HG03457 (cell line): ENCODE measurements at regions not wholly inside any gene's neighbourhood (a gene's known extent, or its start where the extent isn't known, plus 50 kb on each side); places are given as distances from the start of the nearest gene placed in this dataset.

Source experiments
- ATAC-seq: cut with Tn5 transposase; IDR thresholded peaks from one replicate; pipeline ENCODE4 v1.9.1; 2021; ENCODE audit warnings: moderate number of reproducible peaks; ENCODE audit not compliant: unreplicated experiment

- ATAC-seq, result no peak
Observed at GRCh38 chr1:209231476-209232156, 351.9 kb upstream of the CAMK1G start.

GRCh38 chr1:209232197-209232596, 351.3 kb upstream of the CAMK1G start:
- no peak for ATAC-seq

GRCh38 chr1:209232759-209233158, 350.8 kb upstream of the CAMK1G start:
- ATAC-seq, result no peak

GRCh38 chr1:209235166-209235565, 348.3 kb upstream of the CAMK1G start:
- no peak for ATAC-seq

- ATAC-seq, result no peak
Observed at GRCh38 chr1:209238356-209238755, 345.2 kb upstream of the CAMK1G start.

- ATAC-seq, result no peak
Observed at GRCh38 chr1:209240351-209240750, 343.2 kb upstream of the CAMK1G start.

GRCh38 chr1:209241487-209241886, 342.0 kb upstream of the CAMK1G start:
- ATAC-seq, result no peak

GRCh38 chr1:209248649-209249279, 334.8 kb upstream of the CAMK1G start:
- ATAC-seq, result peak; percentile 74

- no peak for ATAC-seq
Observed at GRCh38 chr1:209249280-209249670, 334.2 kb upstream of the CAMK1G start.

GRCh38 chr1:209249785-209250440, 333.6 kb upstream of the CAMK1G start:
- ATAC-seq, result no peak

GRCh38 chr1:209250861-209251636, 332.5 kb upstream of the CAMK1G start:
- no peak for ATAC-seq

- ATAC-seq, result no peak
Observed at GRCh38 chr1:209256766-209257350, 326.7 kb upstream of the CAMK1G start.

- ATAC-seq, result no peak
Observed at GRCh38 chr1:209257454-209257853, 326.1 kb upstream of the CAMK1G start.

GRCh38 chr1:209260136-209260535, 323.4 kb upstream of the CAMK1G start:
- ATAC-seq, result no peak

GRCh38 chr1:209262631-209263030, 320.9 kb upstream of the CAMK1G start:
- no peak for ATAC-seq

GRCh38 chr1:209265301-209265700, 318.2 kb upstream of the CAMK1G start:
- ATAC-seq, result no peak

- no peak for ATAC-seq
Observed at GRCh38 chr1:209266590-209267205, 316.8 kb upstream of the CAMK1G start.

- ATAC-seq, result no peak
Observed at GRCh38 chr1:209267968-209268367, 315.5 kb upstream of the CAMK1G start.

- no peak for ATAC-seq
Observed at GRCh38 chr1:209268479-209268878, 315.0 kb upstream of the CAMK1G start.

GRCh38 chr1:209276321-209276720, 307.2 kb upstream of the CAMK1G start:
- ATAC-seq, result no peak

GRCh38 chr1:209277662-209278061, 305.9 kb upstream of the CAMK1G start:
- no peak for ATAC-seq
